KMS-11 (cell line): ENCODE measurements at regions not wholly inside any gene's neighbourhood (a gene's known extent, or its start where the extent isn't known, plus 50 kb on each side); places are given as distances from the start of the nearest gene placed in this dataset.

Source experiments
- H2AFZ ChIP-seq: fragments of 200-600 bp; sonication (generic); 2 replicates; pipeline ENCODE4 v1.6.1; 2016; ENCODE audit warnings: antibody characterized with exemption, mixed run types, low read depth
- H3K27ac ChIP-seq: fragments of 200-600 bp; sonication (generic); 2 replicates; pipeline ENCODE4 v1.6.1; 2016; ENCODE audit warnings: mild to moderate bottlenecking, mixed run types
- H3K27me3 ChIP-seq: fragments of 200-600 bp; sonication (generic); 2 replicates; pipeline ENCODE4 v1.6.1; 2017; ENCODE audit warnings: mild to moderate bottlenecking, low read depth, mixed run types, moderate library complexity; ENCODE audit not compliant: insufficient read depth
- H3K36me3 ChIP-seq: fragments of 200-600 bp; sonication (generic); 2 replicates; pipeline ENCODE4 v1.6.1; 2017; ENCODE audit warnings: mild to moderate bottlenecking, mixed run types; ENCODE audit not compliant: insufficient read depth
- H3K4me1 ChIP-seq: fragments of 200-600 bp; sonication (generic); 2 replicates; pipeline ENCODE4 v1.6.1; 2016; ENCODE audit warnings: mild to moderate bottlenecking, low read depth, mixed run types; ENCODE audit not compliant: poor library complexity, severe bottlenecking
- H3K4me2 ChIP-seq: fragments of 200-600 bp; sonication (generic); 2 replicates; pipeline ENCODE4 v1.7.0; 2016; ENCODE audit warnings: mild to moderate bottlenecking, mixed run types
- H3K4me3 ChIP-seq: fragments of 200-600 bp; sonication (generic); IDR thresholded peaks from 2 replicates; pipeline ENCODE4 v1.6.1; 2017; ENCODE audit warnings: low read depth, low read length, mixed read lengths; ENCODE audit not compliant: insufficient read depth
- H3K79me2 ChIP-seq: fragments of 200-600 bp; sonication (generic); 2 replicates; pipeline ENCODE4 v1.6.1; 2016; ENCODE audit warnings: low read depth, mixed run types; ENCODE audit not compliant: insufficient read depth
- H3K9ac ChIP-seq: fragments of 200-600 bp; sonication (generic); 2 replicates; pipeline ENCODE4 v1.6.1; 2016; ENCODE audit warnings: mild to moderate bottlenecking, mixed run types
- H4K20me1 ChIP-seq: fragments of 200-600 bp; sonication (generic); 2 replicates; pipeline ENCODE4 v1.6.1; 2016; ENCODE audit warnings: mild to moderate bottlenecking, mixed run types; ENCODE audit not compliant: insufficient read depth
- TF ChIP-seq, protein P1 (sequence below): fragments of 200-600 bp; sonication (generic); conservative IDR thresholded peaks from 2 replicates; pipeline ENCODE4 v1.6.1; 2017; ENCODE audit warnings: low read depth, mild to moderate bottlenecking, antibody characterized with exemption, low read length, moderate library complexity, mixed read lengths

DNA sequence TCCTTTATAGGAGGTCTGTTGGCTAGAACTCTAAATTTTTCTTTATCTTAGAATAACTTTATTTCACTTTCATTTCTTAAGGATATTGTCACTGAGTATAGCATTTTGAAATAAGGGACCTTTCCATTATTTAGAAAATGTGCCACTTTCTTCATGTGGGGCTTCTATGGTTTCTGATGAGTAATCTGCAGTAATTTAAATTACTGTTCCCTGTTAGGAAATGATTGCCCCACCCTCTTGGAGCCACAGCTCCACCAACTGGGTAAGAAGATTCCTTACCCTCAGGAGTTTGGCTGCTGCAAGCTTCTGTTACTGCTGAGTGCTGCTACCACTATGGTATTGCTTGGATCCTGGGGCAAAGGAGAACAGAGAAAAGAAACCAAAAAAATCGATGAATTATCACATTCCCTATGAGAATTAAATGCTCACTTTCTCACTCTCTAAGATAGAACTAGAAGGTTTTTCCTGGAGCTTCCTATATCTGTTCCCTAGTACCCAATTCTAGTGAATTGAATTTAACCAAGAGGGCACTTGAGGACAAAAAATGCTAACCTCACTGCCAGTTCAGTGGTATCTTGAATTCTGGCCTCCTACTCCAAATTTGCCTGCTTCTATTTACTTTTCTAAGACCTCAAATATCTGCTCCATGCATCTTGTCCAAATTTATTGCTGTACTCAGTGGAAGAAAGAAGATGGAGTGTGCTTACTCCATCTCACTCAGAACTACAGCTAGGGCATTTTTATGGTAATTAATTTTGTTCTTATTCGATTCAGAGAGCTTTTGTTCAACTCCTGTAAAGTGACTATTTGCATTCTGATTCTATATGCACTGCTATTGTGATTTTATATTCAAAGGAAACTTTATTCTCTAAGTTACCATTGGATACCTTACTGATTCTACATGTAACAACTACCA lies 2111.3 kb downstream of the MAT2B start:
- H3K27me3 ChIP-seq, result no peaks in the 10 kb centered on the region
- H3K4me3 ChIP-seq, result no peak overlapping the region
- H3K4me2 ChIP-seq, result no peak overlapping the region
- no peaks in the 10 kb centered on the region for H3K79me2 ChIP-seq
- no peak overlapping the region for H2AFZ ChIP-seq
- no peaks in the 10 kb centered on the region for H3K36me3 ChIP-seq
- H3K27ac ChIP-seq, result no peak overlapping the region
- H3K4me1 ChIP-seq, result no peaks in the 10 kb centered on the region
- H3K9ac ChIP-seq, result no peak overlapping the region
- no peaks in the 10 kb centered on the region for H4K20me1 ChIP-seq
- TF ChIP-seq, protein P1, sequence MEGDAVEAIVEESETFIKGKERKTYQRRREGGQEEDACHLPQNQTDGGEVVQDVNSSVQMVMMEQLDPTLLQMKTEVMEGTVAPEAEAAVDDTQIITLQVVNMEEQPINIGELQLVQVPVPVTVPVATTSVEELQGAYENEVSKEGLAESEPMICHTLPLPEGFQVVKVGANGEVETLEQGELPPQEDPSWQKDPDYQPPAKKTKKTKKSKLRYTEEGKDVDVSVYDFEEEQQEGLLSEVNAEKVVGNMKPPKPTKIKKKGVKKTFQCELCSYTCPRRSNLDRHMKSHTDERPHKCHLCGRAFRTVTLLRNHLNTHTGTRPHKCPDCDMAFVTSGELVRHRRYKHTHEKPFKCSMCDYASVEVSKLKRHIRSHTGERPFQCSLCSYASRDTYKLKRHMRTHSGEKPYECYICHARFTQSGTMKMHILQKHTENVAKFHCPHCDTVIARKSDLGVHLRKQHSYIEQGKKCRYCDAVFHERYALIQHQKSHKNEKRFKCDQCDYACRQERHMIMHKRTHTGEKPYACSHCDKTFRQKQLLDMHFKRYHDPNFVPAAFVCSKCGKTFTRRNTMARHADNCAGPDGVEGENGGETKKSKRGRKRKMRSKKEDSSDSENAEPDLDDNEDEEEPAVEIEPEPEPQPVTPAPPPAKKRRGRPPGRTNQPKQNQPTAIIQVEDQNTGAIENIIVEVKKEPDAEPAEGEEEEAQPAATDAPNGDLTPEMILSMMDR, result no peak

DNA sequence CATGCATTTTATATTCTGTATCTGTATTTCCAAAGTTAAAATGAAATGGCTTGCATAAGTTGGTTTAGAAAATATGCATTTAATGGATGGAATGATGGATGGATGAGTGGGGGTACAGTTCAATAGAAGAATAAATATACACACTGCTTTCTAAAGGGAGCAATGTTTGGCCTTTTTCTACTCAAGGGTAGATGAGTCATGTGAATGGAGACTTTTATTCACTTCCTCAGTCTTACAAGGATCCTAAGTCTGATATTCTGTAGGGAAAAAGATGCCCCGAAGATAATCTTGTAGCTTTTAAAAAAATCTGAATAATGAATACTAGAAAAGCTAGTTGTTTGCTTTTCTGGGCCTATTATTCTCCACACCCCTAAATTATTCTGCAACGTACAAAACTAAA lies 2112.1 kb downstream of the MAT2B start:
- no peaks in the 10 kb centered on the region for H3K27me3 ChIP-seq
- H3K79me2 ChIP-seq, result no peaks in the 10 kb centered on the region
- H3K36me3 ChIP-seq, result no peaks in the 10 kb centered on the region
- H4K20me1 ChIP-seq, result no peaks in the 10 kb centered on the region
- H3K4me2 ChIP-seq, result no peak overlapping the region
- no peak overlapping the region for H3K27ac ChIP-seq
- no peak overlapping the region for H3K4me3 ChIP-seq
- no peak overlapping the region for H3K9ac ChIP-seq
- TF ChIP-seq, protein P1, result no peak
- H2AFZ ChIP-seq, result no peak overlapping the region
- no peaks in the 10 kb centered on the region for H3K4me1 ChIP-seq

DNA sequence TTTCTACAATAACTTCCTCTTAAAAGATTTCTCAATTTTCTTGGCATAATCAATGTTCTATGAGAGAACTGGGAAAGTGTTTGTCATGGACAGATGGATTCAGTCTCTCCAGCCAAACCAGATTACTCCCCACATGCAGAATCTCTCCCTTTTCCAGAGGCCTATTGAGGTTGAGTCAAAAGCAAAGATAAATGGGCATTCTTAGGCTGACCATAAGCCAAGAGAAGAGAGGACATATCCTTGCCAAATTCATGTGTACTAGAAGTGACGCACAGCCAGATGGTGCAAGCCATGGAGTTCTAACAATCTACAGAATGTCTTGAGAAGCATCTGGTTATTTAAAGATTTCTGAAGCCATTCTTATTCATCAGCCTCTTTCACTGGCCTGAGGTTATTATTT lies 2115.0 kb downstream of the MAT2B start:
- no peaks in the 10 kb centered on the region for H3K4me1 ChIP-seq
- H3K27me3 ChIP-seq, result no peaks in the 10 kb centered on the region
- H3K36me3 ChIP-seq, result no peaks in the 10 kb centered on the region
- H3K4me3 ChIP-seq, result no peak overlapping the region
- no peak overlapping the region for H3K27ac ChIP-seq
- H4K20me1 ChIP-seq, result no peaks in the 10 kb centered on the region
- no peaks in the 10 kb centered on the region for H3K79me2 ChIP-seq
- no peak overlapping the region for H2AFZ ChIP-seq
- H3K4me2 ChIP-seq, result no peak overlapping the region
- TF ChIP-seq, protein P1, result no peak
- H3K9ac ChIP-seq, result no peak overlapping the region

DNA sequence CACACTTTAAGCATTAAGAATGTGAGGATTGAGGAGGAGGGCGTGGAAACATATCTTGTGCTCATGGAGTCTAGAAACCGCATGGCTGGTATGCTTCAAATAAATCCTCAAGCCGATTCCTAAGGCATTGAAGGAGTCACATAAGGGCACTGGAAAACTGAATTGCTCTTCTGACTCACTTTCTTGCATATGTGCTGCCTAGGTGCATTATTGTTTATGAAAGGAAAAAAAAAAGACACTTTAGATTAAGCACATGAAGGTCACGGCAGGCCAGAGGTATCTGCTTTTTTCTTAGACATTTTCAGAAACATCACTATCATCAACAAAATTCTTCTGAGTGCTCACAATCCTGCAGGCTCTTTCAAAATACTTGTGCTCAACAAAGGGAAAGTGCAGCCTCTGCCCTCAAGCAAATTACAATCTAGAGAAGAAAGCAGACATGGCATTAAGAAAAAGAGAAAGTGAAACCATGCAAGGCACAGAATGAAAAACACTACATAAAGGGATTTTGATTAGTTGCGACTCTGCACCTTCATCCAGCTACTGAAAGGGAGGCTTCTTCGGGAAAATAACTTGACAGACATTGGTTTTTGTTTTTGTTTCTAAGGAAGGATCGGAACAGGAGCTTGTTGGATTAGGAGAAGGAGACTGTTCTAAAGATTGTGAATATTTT lies 2117.6 kb downstream of the MAT2B start:
- H4K20me1 ChIP-seq, result no peaks in the 10 kb centered on the region
- H3K4me2 ChIP-seq, result no peak overlapping the region
- H3K4me1 ChIP-seq, result no peaks in the 10 kb centered on the region
- H3K4me3 ChIP-seq, result no peak overlapping the region
- H3K9ac ChIP-seq, result no peak overlapping the region
- peak overlapping the region; percentile 64 for H2AFZ ChIP-seq
- H3K79me2 ChIP-seq, result no peaks in the 10 kb centered on the region
- H3K27me3 ChIP-seq, result no peaks in the 10 kb centered on the region
- TF ChIP-seq, protein P1, result no peak
- no peaks in the 10 kb centered on the region for H3K36me3 ChIP-seq
- no peak overlapping the region for H3K27ac ChIP-seq
